GM12878 (cell line): ENCODE measurements at regions not wholly inside any gene's neighbourhood (a gene's known extent, or its start where the extent isn't known, plus 50 kb on each side); places are given as distances from the start of the nearest gene placed in this dataset.

Source experiments
- CEBPB ChIP-seq, 2 experiments: fragments of 150-350 bp in 1 of 2; IDR thresholded peaks; 2 replicates each; pipeline ENCODE4 v1.6.1; 2012 to 2014; ENCODE audit warnings: low read depth in 2 of 2, low read length in 2 of 2, borderline replicate concordance in 1 of 2, inconsistent platforms in 1 of 2
- EED ChIP-seq: sonication (generic); IDR thresholded peaks from 2 replicates; pipeline ENCODE4 v1.6.1; 2016; ENCODE audit warnings: antibody characterized with exemption, low read depth
- FOS ChIP-seq: IDR thresholded peaks from 3 replicates; pipeline ENCODE4 v1.6.1; 2011; ENCODE audit warnings: borderline replicate concordance; ENCODE audit not compliant: insufficient read length; ENCODE audit errors: extremely low read depth
- IKZF1 ChIP-seq: fragments of 450-650 bp; conservative IDR thresholded peaks from 2 replicates; pipeline ENCODE4 v1.6.1; 2017; ENCODE audit warnings: antibody characterized with exemption, mild to moderate bottlenecking
- IKZF2 ChIP-seq, 2 experiments: fragments of 450-650 bp; IDR thresholded peaks; 2 replicates each; pipeline ENCODE4 v1.6.1; 2017; ENCODE audit warnings: mild to moderate bottlenecking in 2 of 2, moderate library complexity in 2 of 2
- MAX ChIP-seq: IDR thresholded peaks from 2 replicates; pipeline ENCODE4 v1.6.1; 2012; ENCODE audit warnings: low read depth, low read length, improper control_type of control experiment
- MEF2B ChIP-seq: fragments of 450-650 bp; IDR thresholded peaks from 2 replicates; pipeline ENCODE4 v1.6.1; 2018; ENCODE audit warnings: mild to moderate bottlenecking, moderate library complexity; ENCODE audit not compliant: partially characterized antibody, poor library complexity, severe bottlenecking
- MXI1 ChIP-seq: fragments of 150-350 bp; IDR thresholded peaks from 2 replicates; pipeline ENCODE4 v1.6.1; 2011; ENCODE audit warnings: low read depth, mild to moderate bottlenecking, inconsistent platforms, low read length, improper control_type of control experiment
- NFIC ChIP-seq: IDR thresholded peaks from 2 replicates; pipeline ENCODE4 v1.6.1; 2012; ENCODE audit warnings: low read depth, mild to moderate bottlenecking, inconsistent platforms, low read length, moderate library complexity
- PAX5 ChIP-seq: IDR thresholded peaks from 2 replicates; pipeline ENCODE4 v1.6.1; 2011; ENCODE audit warnings: low read depth, low read length, borderline replicate concordance
- POU2F2 ChIP-seq: IDR thresholded peaks from 3 replicates; pipeline ENCODE4 v1.6.1; 2011; ENCODE audit warnings: low read depth, mild to moderate bottlenecking, low read length, borderline replicate concordance
- SMAD1 ChIP-seq: fragments of 450-650 bp; IDR thresholded peaks from 2 replicates; pipeline ENCODE4 v1.6.1; 2018; ENCODE audit warnings: mild to moderate bottlenecking, low read depth; ENCODE audit not compliant: partially characterized antibody
- SPI1 ChIP-seq: IDR thresholded peaks from 2 replicates; pipeline ENCODE4 v1.6.1; 2011; ENCODE audit warnings: low read depth, mild to moderate bottlenecking, low read length, moderate library complexity, borderline replicate concordance; ENCODE audit not compliant: insufficient read depth
- SUPT20H ChIP-seq: IDR thresholded peaks from 2 replicates; pipeline ENCODE4 v1.6.1; 2011; ENCODE audit warnings: low read depth, mild to moderate bottlenecking, low read length, moderate library complexity, borderline replicate concordance; ENCODE audit not compliant: control insufficient read depth
- TCF3 ChIP-seq: IDR thresholded peaks from 2 replicates; pipeline ENCODE4 v1.6.1; 2012; ENCODE audit warnings: low read depth, mild to moderate bottlenecking, low read length, borderline replicate concordance; ENCODE audit not compliant: insufficient read depth

DNA sequence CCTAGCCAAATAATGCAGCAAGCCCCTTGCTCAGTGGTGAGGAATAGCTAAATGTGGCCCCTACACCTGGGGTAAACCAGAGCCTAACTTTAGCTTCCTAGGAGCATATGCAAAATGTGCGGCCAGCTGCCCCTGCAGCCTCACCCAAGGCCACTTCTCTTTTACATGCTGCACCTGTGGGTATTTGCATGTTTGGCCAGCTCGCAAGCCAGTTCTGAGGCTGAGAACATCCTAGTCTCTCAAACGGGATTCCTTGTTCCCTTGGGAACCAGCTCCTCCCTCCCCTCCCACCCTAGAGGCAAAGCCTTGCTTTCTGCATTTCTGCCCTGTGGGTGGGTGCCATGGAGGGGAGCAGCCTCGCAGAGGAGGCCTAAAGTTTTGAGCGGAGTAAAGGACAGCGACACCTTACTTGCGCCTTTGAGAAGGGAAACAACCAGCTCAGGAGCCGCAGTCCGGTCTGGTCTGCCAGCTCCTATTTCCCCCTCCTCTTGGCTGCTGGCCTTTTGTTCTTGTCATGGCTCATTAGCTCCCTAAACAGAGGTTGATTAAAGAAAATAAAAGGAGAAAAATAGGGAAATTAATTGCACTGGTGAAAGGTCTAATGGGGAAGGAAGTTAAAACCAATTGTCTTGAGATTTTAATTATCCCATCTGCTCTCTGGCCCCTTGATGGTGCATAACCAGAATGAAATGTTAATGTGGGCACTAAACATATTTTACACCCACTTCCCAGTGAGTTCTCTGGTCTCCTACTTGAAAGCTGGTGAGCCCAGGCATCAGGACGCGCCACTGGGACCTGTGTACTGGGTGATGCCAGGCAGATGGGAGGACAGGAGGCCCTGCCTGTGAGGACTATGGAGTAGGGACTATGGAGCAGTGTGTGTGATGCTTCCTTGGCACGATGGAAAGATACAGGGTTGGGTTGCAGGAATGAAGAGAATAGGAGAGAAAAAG lies 68.7 kb downstream of the TEX35 start (continued):
- no peak for TF ChIP-seq MXI1
- TF ChIP-seq SPI1: peak; percentile 79
- no peak for TF ChIP-seq SMAD1
- 0 out of 2 replicates have a peak, but pooled peaks have one; percentile 75 for TF ChIP-seq TCF3
- TF ChIP-seq POU2F2: peak; percentile 99
- no peak for TF ChIP-seq MAX
- TF ChIP-seq MEF2B: peak; percentile 53
- peak; percentile 50; the same call in 1 of the 2 replicates for TF ChIP-seq NFIC
- peak; percentile 74; the same call in 1 of the 2 replicates for TF ChIP-seq EED
- no peak for TF ChIP-seq FOS
- TF ChIP-seq SUPT20H: no peak
- no peak for TF ChIP-seq CEBPB (IDR thresholded peaks at IDR 0.05; ENCODE audit: borderline replicate concordance in 1 of 2, low read depth in 2 of 2, low read length in 2 of 2)
- 0 out of 2 replicates have a peak, but pooled peaks have one; percentile 42 for TF ChIP-seq IKZF1
- TF ChIP-seq PAX5: peak; percentile 60; the same call in 1 of the 2 replicates
- TF ChIP-seq IKZF2 (IDR thresholded peaks at IDR 0.05): peak in 1 of 2 experiments; percentile 69
